ENCODE measurements at regions not wholly inside any gene's neighbourhood (a gene's known extent, or its start where the extent isn't known, plus 50 kb on each side); places are given as distances from the start of the nearest gene placed in this dataset.

DNA sequence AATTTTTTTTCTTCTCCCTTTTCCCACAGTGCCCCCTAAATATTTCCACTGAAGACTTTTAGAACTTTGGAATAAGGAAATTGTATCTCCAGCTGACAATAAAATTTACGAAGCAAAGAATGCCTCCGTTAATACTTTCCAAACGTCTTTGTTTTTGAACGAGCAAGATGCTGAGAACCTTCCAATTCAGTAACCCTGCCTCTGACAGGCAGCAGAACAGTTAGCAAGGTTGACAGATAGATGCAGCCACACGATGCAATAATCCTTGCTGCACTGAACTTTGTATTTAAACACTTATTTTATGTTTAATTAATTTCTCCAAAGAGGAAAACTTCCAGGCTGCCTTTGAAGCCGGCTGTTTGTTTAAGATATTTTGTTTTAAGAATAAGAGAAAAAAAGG is 71.8 kb upstream of the TSHZ3 start:
- Histone ChIP-seq H3K9ac (ENCODE audit: low read depth in 1 of 2, low read length in 2 of 2) (no peak overlapping the region), H3K27me3 (ENCODE audit: control insufficient read depth in 4 of 4, insufficient read depth in 4 of 4, low read length in 3 of 4) (peaks cover 2 to 5% (median 3%) of the 10 kb centered on the region in 4 donors), H3K36me3 (ENCODE audit: control insufficient read depth in 4 of 4, insufficient read depth in 3 of 4, low read depth in 1 of 4, low read length in 3 of 4) (no peaks in the 10 kb centered on the region), H3K4me3 (ENCODE audit: low read depth in 1 of 3, low read length in 3 of 3) (no peak overlapping the region), H3K9me3 (ENCODE audit: control insufficient read depth in 4 of 4, low read length in 3 of 4) (peaks cover 0 to 1% (median 0%) of the 10 kb centered on the region in 4 donors), H3K4me1 (ENCODE audit: control insufficient read depth in 4 of 4, insufficient read depth in 4 of 4, low read length in 3 of 4) (no peaks in the 10 kb centered on the region), H3K27ac (ENCODE audit: low read depth in 1 of 2, low read length in 2 of 2) (no peak overlapping the region)
- no peak for DNase-seq (ENCODE audit: low spot score)
- TF ChIP-seq FOXA1 (IDR thresholded peaks at IDR 0.05) (no peak), RAD21 (IDR thresholded peaks at IDR 0.05) (no peak), TAF1 (conservative IDR thresholded peaks at IDR 0.05) (no peak)
- TF ChIP-seq, protein P1, sequence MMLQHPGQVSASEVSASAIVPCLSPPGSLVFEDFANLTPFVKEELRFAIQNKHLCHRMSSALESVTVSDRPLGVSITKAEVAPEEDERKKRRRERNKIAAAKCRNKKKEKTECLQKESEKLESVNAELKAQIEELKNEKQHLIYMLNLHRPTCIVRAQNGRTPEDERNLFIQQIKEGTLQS (IDR thresholded peaks at IDR 0.05): no peak
- WGBS: 43% methylated on average over 6 of the region's 6 CpGs

DNA sequence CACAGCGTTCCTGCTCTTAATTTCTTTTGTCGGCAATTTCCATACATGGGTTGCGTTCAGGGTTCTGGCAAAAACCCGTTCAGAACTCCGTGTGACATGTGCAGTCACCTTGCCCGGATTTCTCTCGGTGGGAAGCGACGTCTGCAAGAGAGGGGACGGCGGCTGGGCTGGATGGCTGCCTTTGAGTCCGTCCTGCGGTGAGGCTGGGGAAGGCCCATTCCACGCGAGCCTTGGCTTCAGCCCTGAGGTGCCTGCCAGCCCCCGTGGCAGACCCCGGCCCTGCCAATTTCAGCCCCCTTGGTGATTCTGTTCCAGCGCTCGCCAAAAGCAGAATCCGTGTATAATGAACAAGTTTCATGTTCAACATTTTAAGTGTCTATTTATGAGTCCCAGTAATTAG is 72.6 kb upstream of the TSHZ3 start:
- WGBS: 67% methylated on average over 20 of the region's 20 CpGs

GRCh38 chr19:31423896-31424295 is 74.7 kb upstream of the TSHZ3 start:
- no peak for DNase-seq (ENCODE audit: low spot score)
- 92% methylated on average over 2 of the region's 2 CpGs for WGBS
- no peaks in the 10 kb centered on the region for H3K36me3 ChIP-seq (ENCODE audit: control insufficient read depth in 4 of 4, insufficient read depth in 3 of 4, low read depth in 1 of 4, low read length in 3 of 4)
- TF ChIP-seq RAD21 (IDR thresholded peaks at IDR 0.05) (no peak), SP1 (IDR thresholded peaks at IDR 0.05) (no peak), RXRA (IDR thresholded peaks at IDR 0.05) (no peak), YY1 (IDR thresholded peaks at IDR 0.05) (no peak), TAF1 (conservative IDR thresholded peaks at IDR 0.05) (no peak), NR2F2 (IDR thresholded peaks at IDR 0.05) (no peak), FOXA1 (IDR thresholded peaks at IDR 0.05) (no peak), HNF4G (IDR thresholded peaks at IDR 0.05) (no peak), MAX (IDR thresholded peaks at IDR 0.05) (no peak), FOXA2 (IDR thresholded peaks at IDR 0.05) (no peak), EGR1 (IDR thresholded peaks at IDR 0.05; ENCODE audit: low read depth in 2 of 2) (no peak)
- TF ChIP-seq, protein P1 (IDR thresholded peaks at IDR 0.05): no peak
- TF ChIP-seq, protein P2, sequence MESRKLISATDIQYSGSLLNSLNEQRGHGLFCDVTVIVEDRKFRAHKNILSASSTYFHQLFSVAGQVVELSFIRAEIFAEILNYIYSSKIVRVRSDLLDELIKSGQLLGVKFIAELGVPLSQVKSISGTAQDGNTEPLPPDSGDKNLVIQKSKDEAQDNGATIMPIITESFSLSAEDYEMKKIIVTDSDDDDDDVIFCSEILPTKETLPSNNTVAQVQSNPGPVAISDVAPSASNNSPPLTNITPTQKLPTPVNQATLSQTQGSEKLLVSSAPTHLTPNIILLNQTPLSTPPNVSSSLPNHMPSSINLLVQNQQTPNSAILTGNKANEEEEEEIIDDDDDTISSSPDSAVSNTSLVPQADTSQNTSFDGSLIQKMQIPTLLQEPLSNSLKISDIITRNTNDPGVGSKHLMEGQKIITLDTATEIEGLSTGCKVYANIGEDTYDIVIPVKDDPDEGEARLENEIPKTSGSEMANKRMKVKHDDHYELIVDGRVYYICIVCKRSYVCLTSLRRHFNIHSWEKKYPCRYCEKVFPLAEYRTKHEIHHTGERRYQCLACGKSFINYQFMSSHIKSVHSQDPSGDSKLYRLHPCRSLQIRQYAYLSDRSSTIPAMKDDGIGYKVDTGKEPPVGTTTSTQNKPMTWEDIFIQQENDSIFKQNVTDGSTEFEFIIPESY (IDR thresholded peaks at IDR 0.05): no peak
- TF ChIP-seq, protein P3, sequence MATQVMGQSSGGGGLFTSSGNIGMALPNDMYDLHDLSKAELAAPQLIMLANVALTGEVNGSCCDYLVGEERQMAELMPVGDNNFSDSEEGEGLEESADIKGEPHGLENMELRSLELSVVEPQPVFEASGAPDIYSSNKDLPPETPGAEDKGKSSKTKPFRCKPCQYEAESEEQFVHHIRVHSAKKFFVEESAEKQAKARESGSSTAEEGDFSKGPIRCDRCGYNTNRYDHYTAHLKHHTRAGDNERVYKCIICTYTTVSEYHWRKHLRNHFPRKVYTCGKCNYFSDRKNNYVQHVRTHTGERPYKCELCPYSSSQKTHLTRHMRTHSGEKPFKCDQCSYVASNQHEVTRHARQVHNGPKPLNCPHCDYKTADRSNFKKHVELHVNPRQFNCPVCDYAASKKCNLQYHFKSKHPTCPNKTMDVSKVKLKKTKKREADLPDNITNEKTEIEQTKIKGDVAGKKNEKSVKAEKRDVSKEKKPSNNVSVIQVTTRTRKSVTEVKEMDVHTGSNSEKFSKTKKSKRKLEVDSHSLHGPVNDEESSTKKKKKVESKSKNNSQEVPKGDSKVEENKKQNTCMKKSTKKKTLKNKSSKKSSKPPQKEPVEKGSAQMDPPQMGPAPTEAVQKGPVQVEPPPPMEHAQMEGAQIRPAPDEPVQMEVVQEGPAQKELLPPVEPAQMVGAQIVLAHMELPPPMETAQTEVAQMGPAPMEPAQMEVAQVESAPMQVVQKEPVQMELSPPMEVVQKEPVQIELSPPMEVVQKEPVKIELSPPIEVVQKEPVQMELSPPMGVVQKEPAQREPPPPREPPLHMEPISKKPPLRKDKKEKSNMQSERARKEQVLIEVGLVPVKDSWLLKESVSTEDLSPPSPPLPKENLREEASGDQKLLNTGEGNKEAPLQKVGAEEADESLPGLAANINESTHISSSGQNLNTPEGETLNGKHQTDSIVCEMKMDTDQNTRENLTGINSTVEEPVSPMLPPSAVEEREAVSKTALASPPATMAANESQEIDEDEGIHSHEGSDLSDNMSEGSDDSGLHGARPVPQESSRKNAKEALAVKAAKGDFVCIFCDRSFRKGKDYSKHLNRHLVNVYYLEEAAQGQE (IDR thresholded peaks at IDR 0.05): no peak
- no peak overlapping the region for H3K4me3 ChIP-seq (ENCODE audit: low read depth in 1 of 3, low read length in 3 of 3)
- H3K27me3 ChIP-seq (ENCODE audit: control insufficient read depth in 4 of 4, insufficient read depth in 4 of 4, low read length in 3 of 4): peaks cover 0 to 7% (median 1%) of the 10 kb centered on the region in 4 donors
- H3K4me1 ChIP-seq (ENCODE audit: control insufficient read depth in 4 of 4, insufficient read depth in 4 of 4, low read length in 3 of 4): no peaks in the 10 kb centered on the region
- no peak overlapping the region for H3K9ac ChIP-seq (ENCODE audit: low read depth in 1 of 2, low read length in 2 of 2)
- H3K9me3 ChIP-seq (ENCODE audit: control insufficient read depth in 4 of 4, low read length in 3 of 4): no peaks in the 10 kb centered on the region
- no peak overlapping the region for H3K27ac ChIP-seq (ENCODE audit: low read depth in 1 of 2, low read length in 2 of 2)

More for the DNA sequence above, 72.6 kb upstream of the TSHZ3 start:
- H3K4me3 ChIP-seq (ENCODE audit: low read depth in 1 of 3, low read length in 3 of 3): no peak overlapping the region
- no peak overlapping the region for H3K27ac ChIP-seq (ENCODE audit: low read depth in 1 of 2, low read length in 2 of 2)
- H3K36me3 ChIP-seq (ENCODE audit: control insufficient read depth in 4 of 4, insufficient read depth in 3 of 4, low read depth in 1 of 4, low read length in 3 of 4): no peaks in the 10 kb centered on the region
- H3K27me3 ChIP-seq (ENCODE audit: control insufficient read depth in 4 of 4, insufficient read depth in 4 of 4, low read length in 3 of 4): peaks cover 2 to 7% (median 3%) of the 10 kb centered on the region in 4 donors
- no peaks in the 10 kb centered on the region for H3K4me1 ChIP-seq (ENCODE audit: control insufficient read depth in 4 of 4, insufficient read depth in 4 of 4, low read length in 3 of 4)
- DNase-seq (ENCODE audit: low spot score): no peak
- TF ChIP-seq NR2F2 (IDR thresholded peaks at IDR 0.05) (no peak), YY1 (IDR thresholded peaks at IDR 0.05) (no peak)
- H3K9me3 ChIP-seq (ENCODE audit: control insufficient read depth in 4 of 4, low read length in 3 of 4): no peaks in the 10 kb centered on the region
- no peak overlapping the region for H3K9ac ChIP-seq (ENCODE audit: low read depth in 1 of 2, low read length in 2 of 2)
